Naive B cell (primary cell): ENCODE measurements at regions not wholly inside any gene's neighbourhood (a gene's known extent, or its start where the extent isn't known, plus 50 kb on each side); places are given as distances from the start of the nearest gene placed in this dataset.

Experiments
- ATAC-seq, 2 donors: fragments of 150-1000 bp; cut with Tn5 transposase; 2 replicates each; pipeline ENCODE4 v1.10.0; 2021; ENCODE audit warnings: low read depth in 2 of 2, mild to moderate bottlenecking in 2 of 2, moderate library complexity in 2 of 2
- DNase-seq: peaks from one replicate; pipeline ENCODE4 v3.0.0; 2022
- H3K27ac Mint-ChIP-seq, 6 donors: one replicate each; pipeline ENCODE4 v1.8.0; 2020 to 2022; ENCODE audit warnings: mild to moderate bottlenecking in 6 of 6, mixed read lengths in 6 of 6, moderate library complexity in 5 of 6, inconsistent platforms in 2 of 6
- H3K27me3 Mint-ChIP-seq, 3 donors: one replicate each; pipeline ENCODE4 v1.8.0; 2021 to 2022; ENCODE audit warnings: mixed read lengths in 3 of 3, mild to moderate bottlenecking in 1 of 3
- H3K36me3 Mint-ChIP-seq, 2 donors: one replicate each; pipeline ENCODE4 v1.8.0; 2020 to 2022; ENCODE audit warnings: mixed read lengths in 2 of 2, inconsistent platforms in 1 of 2, mild to moderate bottlenecking in 1 of 2
- H3K4me1 Mint-ChIP-seq, 3 donors: one replicate each; pipeline ENCODE4 v1.8.0; 2020 to 2022; ENCODE audit warnings: mixed read lengths in 3 of 3, inconsistent platforms in 1 of 3, mild to moderate bottlenecking in 1 of 3, moderate library complexity in 1 of 3
- H3K4me3 Mint-ChIP-seq, 8 donors: one replicate each; pipeline ENCODE4 v1.8.0; 2020 to 2022; ENCODE audit warnings: mild to moderate bottlenecking in 8 of 8, mixed read lengths in 8 of 8, moderate library complexity in 8 of 8, inconsistent platforms in 2 of 8
- H3K9me3 Mint-ChIP-seq, 7 donors: one replicate each; pipeline ENCODE4 v1.8.0; 2020 to 2022; ENCODE audit warnings: mixed read lengths in 7 of 7, mild to moderate bottlenecking in 5 of 7, inconsistent platforms in 2 of 7, moderate library complexity in 1 of 7

DNA sequence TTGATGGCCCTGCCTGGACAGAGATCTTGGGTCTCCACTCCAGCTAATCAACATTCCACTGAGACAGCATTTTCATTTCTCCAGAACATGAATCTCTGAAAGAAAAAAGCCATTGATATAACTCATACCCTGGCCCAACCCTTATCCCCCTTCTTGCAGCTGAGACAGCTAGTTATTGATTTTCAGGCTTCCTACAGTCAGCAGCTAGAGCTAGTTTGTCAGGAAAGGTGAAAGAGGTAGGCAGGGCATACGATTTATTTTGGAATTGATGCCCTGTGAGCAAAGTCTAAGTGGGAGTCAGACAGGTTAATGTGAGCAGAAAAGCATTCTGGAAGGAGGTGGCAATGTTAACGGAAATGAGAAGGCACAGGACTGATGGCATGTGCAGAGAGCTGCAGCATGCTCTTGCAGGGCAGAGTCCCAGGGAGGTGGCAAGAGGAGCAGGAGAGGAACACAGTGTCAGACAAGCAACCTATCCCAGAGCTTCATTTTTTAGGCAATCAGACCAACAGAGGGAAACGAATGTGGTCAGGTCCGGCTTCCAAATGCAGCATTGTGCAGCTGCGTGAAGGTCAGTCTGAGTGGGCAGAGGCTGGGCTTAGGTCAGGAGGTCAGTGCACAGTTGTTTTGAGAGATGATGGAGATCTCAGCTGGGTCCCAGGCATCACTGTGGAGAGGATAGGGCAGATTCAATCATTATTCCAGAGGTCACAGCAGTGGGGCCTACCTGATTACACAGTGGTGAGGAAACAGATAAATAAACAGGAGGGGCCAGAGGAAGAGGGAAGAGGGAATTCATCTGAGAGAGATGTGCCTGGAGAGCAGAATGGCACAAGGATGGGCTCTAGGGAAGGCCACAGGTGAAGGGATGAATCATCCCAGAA, 134.8 kb downstream of the CMPK2 start:
- H3K4me3 Mint-ChIP-seq: no peak overlapping the region

DNA sequence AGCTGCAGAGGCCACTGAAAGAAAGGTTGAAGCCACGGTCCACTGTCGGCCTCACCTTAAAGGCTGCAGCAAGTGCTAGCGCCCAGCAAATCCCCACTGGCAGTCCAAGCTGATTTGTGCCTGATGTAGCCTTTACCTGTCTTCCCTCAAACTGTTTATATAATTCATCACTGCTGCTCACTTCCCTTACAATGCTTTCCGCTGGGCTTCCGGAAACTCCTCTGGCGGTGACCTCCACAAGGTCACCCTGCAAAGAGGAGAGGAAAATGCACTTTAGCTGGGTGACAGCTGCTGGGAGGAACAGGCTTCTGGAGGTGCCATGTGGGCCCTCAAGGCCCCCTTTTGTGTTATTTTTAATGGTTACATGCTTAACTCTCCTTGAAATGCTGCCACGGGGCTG, 126.2 kb downstream of the CMPK2 start:
- H3K9me3 Mint-ChIP-seq: peaks cover 0 to 4% (median 0%) of the 10 kb centered on the region in 7 donors
- H3K4me1 Mint-ChIP-seq: no peaks in the 10 kb centered on the region
- DNase-seq (no peak), ATAC-seq (no peak)
- H3K27me3 Mint-ChIP-seq: peaks cover 15 to 26% (median 17%) of the 10 kb centered on the region in 3 donors
- H3K36me3 Mint-ChIP-seq: no peaks in the 10 kb centered on the region
- no peak overlapping the region for H3K4me3 Mint-ChIP-seq
- H3K27ac Mint-ChIP-seq: no peak overlapping the region

More for the DNA sequence above, 134.8 kb downstream of the CMPK2 start:
- no peaks in the 10 kb centered on the region for H3K9me3 Mint-ChIP-seq
- DNase-seq (no peak), ATAC-seq (no peak)
- H3K4me1 Mint-ChIP-seq: no peaks in the 10 kb centered on the region
- H3K36me3 Mint-ChIP-seq: no peaks in the 10 kb centered on the region
- H3K27me3 Mint-ChIP-seq: peaks cover 12 to 33% (median 28%) of the 10 kb centered on the region in 3 donors
- H3K27ac Mint-ChIP-seq: no peak overlapping the region

DNA sequence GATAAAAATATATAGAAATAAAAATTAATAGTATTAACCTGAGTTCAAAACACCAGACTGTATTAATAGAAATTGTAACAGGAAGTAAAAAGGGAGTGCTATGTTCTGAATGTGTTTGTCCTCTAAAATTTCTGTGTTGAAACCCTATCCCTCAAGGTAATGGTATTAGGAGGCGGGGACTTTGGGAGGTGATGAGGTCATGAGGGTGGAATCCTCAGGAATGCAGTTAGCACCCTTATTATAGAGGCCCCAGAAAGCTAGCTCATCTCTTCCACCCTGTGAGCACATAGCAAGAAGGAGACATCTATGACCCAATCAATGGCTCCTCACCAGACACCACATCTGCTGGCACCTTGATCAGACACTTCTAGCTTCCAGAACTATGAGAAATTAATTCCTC, 124.5 kb downstream of the CMPK2 start:
- H3K4me1 Mint-ChIP-seq: no peaks in the 10 kb centered on the region
- no peak for DNase-seq
- ATAC-seq: no peak
- H3K27ac Mint-ChIP-seq: no peak overlapping the region
- H3K9me3 Mint-ChIP-seq: peaks cover 0 to 9% (median 4%) of the 10 kb centered on the region in 7 donors
- H3K27me3 Mint-ChIP-seq: peaks cover 18 to 33% (median 30%) of the 10 kb centered on the region in 3 donors
- no peaks in the 10 kb centered on the region for H3K36me3 Mint-ChIP-seq
- no peak overlapping the region for H3K4me3 Mint-ChIP-seq

DNA sequence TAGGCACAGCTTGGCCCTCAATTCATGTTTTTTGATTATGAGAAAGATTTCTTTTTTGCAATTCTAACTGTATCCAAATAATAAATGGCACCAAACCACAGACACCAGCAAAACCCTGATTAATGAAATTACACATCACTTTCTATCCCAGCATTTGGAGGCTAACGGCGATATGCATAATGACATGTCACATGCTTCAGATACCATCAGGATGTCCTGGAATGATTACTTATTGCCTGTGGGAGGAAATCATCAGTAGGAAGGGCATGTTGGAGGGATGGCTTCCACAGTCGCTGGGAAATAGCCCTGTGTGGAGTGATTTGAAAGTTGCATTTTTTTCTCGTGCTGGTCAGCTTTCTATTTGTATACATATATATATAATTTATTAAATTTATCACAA, 121.7 kb downstream of the CMPK2 start:
- Mint-ChIP-seq H3K27ac (no peak overlapping the region), H3K4me1 (no peaks in the 10 kb centered on the region), H3K9me3 (peaks cover 0 to 9% (median 5%) of the 10 kb centered on the region in 7 donors), H3K4me3 (no peak overlapping the region), H3K36me3 (no peaks in the 10 kb centered on the region), H3K27me3 (peaks cover 25 to 47% (median 32%) of the 10 kb centered on the region in 3 donors)
- ATAC-seq (no peak), DNase-seq (no peak)

DNA sequence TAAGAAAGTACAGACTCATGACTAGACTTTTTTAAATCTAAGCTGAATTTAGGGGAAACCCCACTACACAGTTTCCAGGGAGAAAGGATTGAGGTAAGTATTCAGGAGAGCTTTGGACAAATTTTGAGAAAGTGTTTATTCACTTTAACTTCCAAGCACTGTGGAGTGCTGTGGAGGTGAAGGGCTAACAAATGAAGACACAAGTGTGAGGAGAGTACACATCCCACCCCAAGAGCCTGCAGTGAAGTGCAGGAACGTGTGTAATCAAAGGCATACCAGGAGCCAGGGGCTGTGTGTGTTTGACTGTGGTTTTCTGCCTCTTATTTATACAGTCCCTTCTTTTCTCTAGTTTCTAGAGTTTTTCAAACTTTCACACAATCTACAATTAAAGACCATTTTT, 118.3 kb downstream of the CMPK2 start:
- H3K27ac Mint-ChIP-seq: no peak overlapping the region
- DNase-seq (no peak), ATAC-seq (no peak)
- peaks cover 35 to 42% (median 35%) of the 10 kb centered on the region in 3 donors for H3K27me3 Mint-ChIP-seq
- H3K4me1 Mint-ChIP-seq: no peaks in the 10 kb centered on the region
- H3K36me3 Mint-ChIP-seq: no peaks in the 10 kb centered on the region
- H3K9me3 Mint-ChIP-seq: peaks cover 0 to 9% (median 5%) of the 10 kb centered on the region in 7 donors
- no peak overlapping the region for H3K4me3 Mint-ChIP-seq

DNA sequence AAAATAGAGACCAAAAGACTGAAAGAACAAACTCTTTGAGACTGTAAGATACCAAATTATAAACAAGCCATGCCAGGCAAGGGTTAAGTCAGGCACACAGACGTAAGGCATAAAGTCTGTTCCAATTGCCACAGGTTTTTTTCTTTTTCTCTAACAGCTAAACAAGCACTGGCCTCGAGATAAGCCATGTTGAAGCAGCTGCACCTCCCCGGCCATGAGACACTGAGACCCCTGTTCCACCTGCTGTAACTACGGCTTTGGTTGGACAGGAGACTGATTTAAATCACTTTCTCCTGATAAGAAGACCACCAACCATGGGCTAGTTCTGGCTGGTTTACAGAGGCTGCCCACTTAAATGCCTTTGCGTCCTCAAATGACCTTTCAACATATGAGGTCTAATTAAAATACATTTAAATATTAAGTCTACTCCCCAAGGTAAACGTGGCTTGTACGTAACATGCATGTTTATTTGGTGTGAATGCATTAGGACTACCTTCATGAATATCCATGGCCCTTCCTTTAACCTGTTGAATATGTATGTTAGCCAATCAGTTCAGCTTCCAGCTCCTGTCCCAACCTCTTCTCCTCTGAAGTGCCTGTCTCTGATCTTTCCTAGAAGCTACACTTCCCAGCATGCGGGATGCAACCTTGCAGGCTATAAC, 117.2 kb downstream of the CMPK2 start:
- DNase-seq (no peak), ATAC-seq (no peak)
- Mint-ChIP-seq H3K9me3 (peaks cover 0 to 9% (median 5%) of the 10 kb centered on the region in 7 donors), H3K27me3 (peaks cover 31 to 53% (median 35%) of the 10 kb centered on the region in 3 donors), H3K36me3 (no peaks in the 10 kb centered on the region), H3K27ac (no peak overlapping the region), H3K4me1 (no peaks in the 10 kb centered on the region), H3K4me3 (no peak overlapping the region)

DNA sequence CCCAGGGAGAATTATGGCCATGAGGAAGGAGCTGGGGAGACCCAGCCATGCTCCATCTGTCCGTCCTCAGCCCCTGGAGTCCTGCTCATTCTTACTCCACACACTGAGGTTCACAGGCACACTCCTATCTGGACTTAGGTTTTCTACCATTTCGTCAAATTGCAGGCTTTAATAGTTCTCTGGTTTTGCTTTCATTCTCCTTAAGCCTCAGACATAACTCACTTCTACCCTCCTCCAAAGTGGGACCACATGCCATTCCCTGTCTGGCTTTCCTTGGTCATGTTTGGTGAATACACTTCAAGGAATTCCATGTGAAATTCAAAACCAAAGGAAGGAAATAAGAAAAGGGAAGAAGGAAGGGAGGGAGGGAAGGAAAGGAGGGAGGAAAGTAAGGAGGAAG, 115.7 kb downstream of the CMPK2 start:
- no peak for ATAC-seq

DNA sequence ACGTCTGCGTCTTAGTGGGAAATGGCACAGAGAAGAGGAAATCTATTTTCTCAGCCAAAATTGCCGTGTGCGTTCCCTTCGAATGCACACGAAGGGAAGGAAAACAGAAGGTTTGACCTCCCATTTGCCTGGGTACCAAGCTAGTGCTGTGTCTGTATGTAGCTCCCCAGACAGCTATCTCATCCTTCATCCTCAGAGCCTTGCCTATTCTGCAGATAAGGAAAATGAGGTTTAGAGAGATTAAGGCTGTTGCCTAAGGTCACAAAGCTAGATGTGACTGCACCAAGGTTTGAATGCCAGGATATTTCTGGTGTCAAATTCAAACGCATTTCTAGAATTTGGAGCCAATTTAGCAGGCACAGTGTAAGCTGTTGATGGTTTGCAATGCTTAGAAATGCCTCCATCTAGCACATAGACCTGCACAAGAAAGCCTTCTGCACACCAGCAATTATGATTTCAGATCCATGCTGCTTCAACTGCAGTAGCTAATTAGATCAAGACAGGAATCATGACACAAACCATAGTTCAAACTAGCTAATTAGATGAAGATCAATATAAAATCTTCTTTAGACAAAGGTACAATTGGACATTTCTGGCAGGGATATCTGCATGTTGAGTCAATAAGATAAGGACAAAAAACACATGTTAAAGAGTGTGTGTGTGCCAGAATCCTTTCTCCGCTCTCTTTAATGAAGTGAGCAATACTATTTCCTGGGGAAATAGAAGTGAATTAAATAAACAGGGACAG, 115.1 kb downstream of the CMPK2 start:
- Mint-ChIP-seq H3K4me1 (no peaks in the 10 kb centered on the region), H3K27ac (no peak overlapping the region), H3K36me3 (no peaks in the 10 kb centered on the region), H3K4me3 (no peak overlapping the region), H3K9me3 (peaks cover 0 to 8% (median 2%) of the 10 kb centered on the region in 7 donors), H3K27me3 (peaks cover 29 to 45% (median 44%) of the 10 kb centered on the region in 3 donors)
- DNase-seq (no peak), ATAC-seq (no peak)

More for the DNA sequence above, 115.7 kb downstream of the CMPK2 start:
- H3K36me3 Mint-ChIP-seq: no peaks in the 10 kb centered on the region
- DNase-seq: no peak
- no peaks in the 10 kb centered on the region for H3K4me1 Mint-ChIP-seq
- H3K4me3 Mint-ChIP-seq: peak overlapping the region in 1 of 8 donors; percentile 23
- no peak overlapping the region for H3K27ac Mint-ChIP-seq
- H3K9me3 Mint-ChIP-seq: peaks cover 0 to 8% (median 4%) of the 10 kb centered on the region in 7 donors
- H3K27me3 Mint-ChIP-seq: peaks cover 26 to 49% (median 45%) of the 10 kb centered on the region in 3 donors

DNA sequence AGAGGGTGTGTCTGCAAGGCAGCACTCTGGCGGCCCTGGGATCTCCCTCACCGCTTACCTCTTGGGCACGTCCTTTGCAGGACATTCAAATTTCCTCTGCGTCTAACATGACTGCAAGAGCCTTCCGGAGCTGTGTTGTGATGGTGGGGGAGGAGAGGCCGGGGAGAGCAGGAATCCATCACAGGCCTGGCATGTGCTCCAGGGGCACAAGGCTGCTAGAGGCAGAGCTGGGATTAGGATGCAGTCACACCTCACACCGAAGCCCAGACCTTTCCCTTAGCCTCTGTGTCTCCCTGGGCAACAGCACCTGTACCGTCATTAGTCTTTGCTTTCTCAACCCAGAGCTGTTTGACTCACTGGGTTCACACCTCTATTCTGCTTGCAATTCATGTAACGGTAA, 111.3 kb downstream of the CMPK2 start:
- ATAC-seq (no peak), DNase-seq (no peak)
- Mint-ChIP-seq H3K9me3 (no peaks in the 10 kb centered on the region), H3K4me3 (no peak overlapping the region), H3K27ac (no peak overlapping the region), H3K27me3 (peaks cover 17 to 24% (median 17%) of the 10 kb centered on the region in 3 donors), H3K4me1 (no peaks in the 10 kb centered on the region), H3K36me3 (no peaks in the 10 kb centered on the region)

DNA sequence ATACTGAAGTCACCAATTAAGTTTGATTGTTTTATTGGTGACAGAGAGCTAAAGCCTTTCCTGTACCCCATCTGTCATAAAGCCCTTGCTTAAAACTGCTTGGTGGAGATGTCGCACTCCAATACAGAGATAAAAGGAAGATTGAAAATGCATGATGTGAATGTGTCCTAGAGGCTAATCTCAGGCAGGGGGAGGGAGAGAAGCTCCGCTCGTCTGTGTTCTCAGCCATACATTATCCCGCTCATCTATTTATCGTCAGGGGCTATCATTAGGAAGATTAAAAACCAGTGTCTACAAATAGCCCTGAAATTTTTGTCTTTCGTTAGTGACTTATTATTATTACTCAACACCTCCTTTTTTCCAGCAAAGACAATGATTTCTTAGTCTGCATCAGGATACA, 110.3 kb downstream of the CMPK2 start:
- no peaks in the 10 kb centered on the region for H3K36me3 Mint-ChIP-seq
- H3K27me3 Mint-ChIP-seq: peaks cover 11 to 17% (median 16%) of the 10 kb centered on the region in 3 donors
- H3K9me3 Mint-ChIP-seq: no peaks in the 10 kb centered on the region
- H3K4me1 Mint-ChIP-seq: no peaks in the 10 kb centered on the region
- no peak overlapping the region for H3K4me3 Mint-ChIP-seq
- no peak for ATAC-seq
- H3K27ac Mint-ChIP-seq: peak overlapping the region in 1 of 6 donors; percentile 20
- DNase-seq: no peak

DNA sequence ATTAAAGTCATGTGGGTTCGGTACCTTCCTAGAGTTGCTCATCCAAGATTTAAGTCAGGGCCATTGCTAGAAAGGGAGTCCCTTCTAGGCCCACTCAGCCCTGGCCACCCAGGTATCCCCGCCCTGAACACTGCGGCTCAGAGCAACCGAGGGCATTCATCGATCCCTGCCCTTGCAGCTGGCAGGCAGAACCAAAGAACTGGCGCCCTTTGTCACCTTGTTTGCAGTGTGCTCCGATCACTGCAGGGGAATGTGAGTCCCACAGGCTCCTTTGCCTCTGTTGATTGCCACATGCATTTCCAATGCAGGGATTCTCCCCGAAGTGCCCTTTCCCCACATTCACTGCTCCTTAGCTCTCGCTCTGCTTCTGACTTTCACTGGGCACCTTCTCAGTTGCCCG, 108.5 kb downstream of the CMPK2 start:
- Mint-ChIP-seq H3K36me3 (no peaks in the 10 kb centered on the region), H3K27me3 (peaks cover 5 to 17% (median 13%) of the 10 kb centered on the region in 3 donors), H3K9me3 (no peaks in the 10 kb centered on the region), H3K27ac (no peak overlapping the region), H3K4me1 (no peaks in the 10 kb centered on the region), H3K4me3 (no peak overlapping the region)
- DNase-seq: no peak
- no peak for ATAC-seq

DNA sequence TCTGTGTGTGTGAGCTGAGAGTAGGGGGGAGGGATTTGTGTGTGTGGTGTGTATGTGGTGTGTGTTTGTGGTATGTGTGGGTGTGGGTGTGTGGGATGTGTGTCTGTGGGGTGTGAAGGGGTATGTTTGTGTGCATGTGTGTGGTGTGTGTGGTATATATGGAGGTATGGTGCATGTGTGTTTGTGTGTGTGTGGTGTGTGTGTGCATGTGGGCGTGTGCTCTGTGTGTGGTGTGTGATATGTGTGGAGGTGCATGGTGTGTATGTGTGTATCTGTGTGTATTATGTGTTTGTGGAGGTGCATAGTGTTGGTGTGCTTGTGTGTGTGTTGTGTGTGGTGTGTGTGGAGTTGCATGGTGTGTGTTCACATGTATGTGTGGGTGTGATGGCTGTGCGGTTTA, 106.0 kb downstream of the CMPK2 start:
- ATAC-seq: no peak
- Mint-ChIP-seq H3K27me3 (peaks cover 0 to 5% (median 0%) of the 10 kb centered on the region in 3 donors), H3K4me1 (no peaks in the 10 kb centered on the region), H3K9me3 (no peaks in the 10 kb centered on the region), H3K27ac (no peak overlapping the region), H3K36me3 (no peaks in the 10 kb centered on the region), H3K4me3 (no peak overlapping the region)
- no peak for DNase-seq

DNA sequence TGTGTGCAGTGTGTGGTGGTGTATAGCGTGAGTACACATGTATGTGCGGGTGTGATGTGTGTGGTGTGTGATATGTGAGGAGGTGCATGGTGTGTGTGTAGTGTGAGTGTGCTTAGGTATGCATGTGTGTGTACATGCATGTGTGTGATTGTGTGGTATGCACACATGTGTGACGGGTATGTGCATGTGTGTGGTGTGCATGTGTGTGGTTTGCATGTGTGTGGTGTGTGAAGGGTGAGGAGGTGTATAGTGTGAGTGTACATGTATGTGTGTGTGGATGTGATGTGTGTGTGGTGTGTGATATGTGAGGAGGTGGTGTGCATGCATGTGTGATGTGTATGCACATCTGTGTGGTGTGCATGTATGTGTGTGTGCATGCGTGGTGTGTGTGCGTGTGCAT, 105.6 kb downstream of the CMPK2 start:
- H3K36me3 Mint-ChIP-seq: no peaks in the 10 kb centered on the region
- no peak overlapping the region for H3K4me3 Mint-ChIP-seq
- H3K4me1 Mint-ChIP-seq: no peaks in the 10 kb centered on the region
- DNase-seq (no peak), ATAC-seq (no peak)
- H3K27me3 Mint-ChIP-seq: peaks cover 0 to 5% (median 0%) of the 10 kb centered on the region in 3 donors
- no peaks in the 10 kb centered on the region for H3K9me3 Mint-ChIP-seq
- H3K27ac Mint-ChIP-seq: no peak overlapping the region
